ENCODE measurements at regions not wholly inside any gene's neighbourhood (a gene's known extent, or its start where the extent isn't known, plus 50 kb on each side); places are given as distances from the start of the nearest gene placed in this dataset.

DNA sequence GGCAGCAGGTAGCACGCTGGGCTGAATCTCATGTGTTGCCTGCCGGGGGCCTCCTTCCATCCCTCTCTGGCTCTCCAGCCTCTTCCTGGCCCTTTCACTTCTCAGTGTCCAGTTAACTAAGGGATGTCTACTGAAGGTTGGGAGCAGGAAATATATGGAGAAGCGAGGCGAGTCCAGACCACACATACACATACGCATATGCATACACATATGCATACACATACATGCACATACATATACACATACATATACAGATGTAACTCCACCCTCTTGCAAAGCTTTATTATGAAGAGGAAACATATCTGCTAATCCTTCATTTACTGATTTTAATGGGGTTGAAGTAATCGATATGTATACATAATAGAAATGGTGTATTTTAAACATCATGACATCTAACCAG is 636.1 kb upstream of the CCDC179 start:
- TF ChIP-seq, protein P1, sequence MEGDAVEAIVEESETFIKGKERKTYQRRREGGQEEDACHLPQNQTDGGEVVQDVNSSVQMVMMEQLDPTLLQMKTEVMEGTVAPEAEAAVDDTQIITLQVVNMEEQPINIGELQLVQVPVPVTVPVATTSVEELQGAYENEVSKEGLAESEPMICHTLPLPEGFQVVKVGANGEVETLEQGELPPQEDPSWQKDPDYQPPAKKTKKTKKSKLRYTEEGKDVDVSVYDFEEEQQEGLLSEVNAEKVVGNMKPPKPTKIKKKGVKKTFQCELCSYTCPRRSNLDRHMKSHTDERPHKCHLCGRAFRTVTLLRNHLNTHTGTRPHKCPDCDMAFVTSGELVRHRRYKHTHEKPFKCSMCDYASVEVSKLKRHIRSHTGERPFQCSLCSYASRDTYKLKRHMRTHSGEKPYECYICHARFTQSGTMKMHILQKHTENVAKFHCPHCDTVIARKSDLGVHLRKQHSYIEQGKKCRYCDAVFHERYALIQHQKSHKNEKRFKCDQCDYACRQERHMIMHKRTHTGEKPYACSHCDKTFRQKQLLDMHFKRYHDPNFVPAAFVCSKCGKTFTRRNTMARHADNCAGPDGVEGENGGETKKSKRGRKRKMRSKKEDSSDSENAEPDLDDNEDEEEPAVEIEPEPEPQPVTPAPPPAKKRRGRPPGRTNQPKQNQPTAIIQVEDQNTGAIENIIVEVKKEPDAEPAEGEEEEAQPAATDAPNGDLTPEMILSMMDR (IDR thresholded peaks at IDR 0.05; ENCODE audit: low read depth, low read length) = no peak
- TF ChIP-seq EZH2phosphoT487 (IDR thresholded peaks at IDR 0.05; ENCODE audit: low read depth) = no peak
